ENCODE measurements at regions not wholly inside any gene's neighbourhood (a gene's known extent, or its start where the extent isn't known, plus 50 kb on each side); places are given as distances from the start of the nearest gene placed in this dataset.
"Not testable (repeated sequence)": the region's sequence is repeated elsewhere in the genome, so short reads cannot be mapped to it uniquely, and the experiment has no call there.

- H4K8ac ChIP-seq (ENCODE audit: low read depth in 2 of 2, low read length in 2 of 2); H2BK5ac ChIP-seq (ENCODE audit: low read depth, low read length, poor library complexity, severe bottlenecking); dilution Hi-C loops (cut with HindIII; ENCODE audit: low sequenced_read_pairs, unreplicated experiment); H3K9ac ChIP-seq (ENCODE audit: low read depth, low read length); H3K14ac ChIP-seq (replicated peaks; ENCODE audit: low read depth, low read length); BruUV-seq (replicated peaks); POLR2A ChIA-PET (ENCODE audit: unreplicated experiment); H3K36me3 ChIP-seq (ENCODE audit: control insufficient read depth, insufficient read depth, low read length); H3K4ac ChIP-seq (ENCODE audit: low read depth, low read length); H4K5ac ChIP-seq (ENCODE audit: low read depth, low read length); H2AK5ac ChIP-seq (ENCODE audit: low read depth, low read length); H3K18ac ChIP-seq (ENCODE audit: low read depth, low read length); H2BK120ac ChIP-seq (ENCODE audit: low read depth, low read length); H3K56ac ChIP-seq (ENCODE audit: extremely low read depth, insufficient read depth, low read length); H2AFZ ChIP-seq (replicated peaks; ENCODE audit: low read length, poor library complexity); H4K20me1 ChIP-seq (ENCODE audit: insufficient read depth, low read length); CTCF ChIA-PET; in situ Hi-C loops (cut with MboI; ENCODE audit: low sequenced_read_pairs); H3K23ac ChIP-seq (ENCODE audit: low read depth, low read length); H3K79me1 ChIP-seq (ENCODE audit: low read depth in 1 of 2, low read length in 2 of 2); H4K91ac ChIP-seq (ENCODE audit: insufficient read depth, low read depth, low read length); H2BK15ac ChIP-seq (ENCODE audit: low read depth, low read length); H3K4me3 ChIP-seq (ENCODE audit: insufficient read depth, low read depth, low read length); H3K4me2 ChIP-seq (ENCODE audit: low read depth, low read length); H2BK20ac ChIP-seq (ENCODE audit: low read depth, low read length); H3K27ac ChIP-seq (ENCODE audit: insufficient read depth, low read length); H2AK9ac ChIP-seq (replicated peaks; ENCODE audit: low read depth, low read length, poor library complexity); H3K4me1 ChIP-seq (ENCODE audit: control insufficient read depth, insufficient read depth, low read length); H3K9me1 ChIP-seq (ENCODE audit: insufficient read depth, low read length); DNase-seq; intact Hi-C loops (cut with micrococcal nuclease); ATAC-seq (ENCODE audit: low read depth); H3K9me3 ChIP-seq (ENCODE audit: control insufficient read depth, insufficient read depth, low read length); H3K27me3 ChIP-seq (ENCODE audit: control insufficient read depth, insufficient read depth, low read length): not testable (repeated sequence)
- WGBS, 2 experiments (ENCODE audit: extremely low coverage in 2 of 2, insufficient read length in 1 of 2), result no CpG with 5 or more reads among the region's 1 CpG
Measured at GRCh38 chr5:109283086-109283485, 126.7 kb downstream of the PJA2 start.

Data from IMR-90 (cell line).